ENCODE measurements at regions not wholly inside any gene's neighbourhood (a gene's known extent, or its start where the extent isn't known, plus 50 kb on each side); places are given as distances from the start of the nearest gene placed in this dataset.

GRCh38 chrX:151825007-151825406, 87.7 kb upstream of the MAGEA4 start:
- no peak overlapping the region for H3K27ac ChIP-seq (ENCODE audit: low read length)
- CTCF ChIA-PET = no interaction called here

DNA sequence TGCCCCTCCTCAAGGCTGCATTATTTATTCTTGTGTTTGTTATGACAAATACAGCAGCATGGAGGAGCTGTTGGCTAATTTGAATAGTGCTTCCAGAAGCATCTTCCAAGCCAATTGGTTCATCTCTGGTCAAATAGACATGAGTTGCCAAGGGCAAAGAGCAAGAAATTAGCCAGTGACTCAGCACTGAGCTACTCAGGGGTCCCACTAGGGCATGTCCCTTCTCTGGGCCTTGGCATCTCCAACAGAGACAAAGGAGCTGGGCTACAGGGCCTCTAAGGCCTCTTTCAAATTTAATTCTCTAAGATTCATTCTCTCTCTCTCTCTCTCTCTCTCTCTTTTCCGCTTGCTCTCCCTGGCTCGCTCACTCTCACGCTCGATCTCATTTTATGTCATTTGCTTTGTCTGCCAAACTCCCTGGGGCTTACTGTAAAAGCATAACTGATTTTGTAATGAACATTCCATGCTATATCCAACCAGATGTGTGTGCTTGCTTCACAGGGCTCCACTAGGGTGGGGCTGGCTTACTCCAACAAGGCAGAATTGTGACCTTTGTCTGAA, 86.7 kb upstream of the MAGEA4 start:
- ATAC-seq (no peak), DNase-seq (peak; percentile 22)
- H3K79me2 ChIP-seq (ENCODE audit: low read length) = no peaks in the 10 kb centered on the region
- H3F3A ChIP-seq (ENCODE audit: low read length, unreplicated experiment) = no peaks in the 10 kb centered on the region
- no peak overlapping the region for H2AFZ ChIP-seq (ENCODE audit: low read length)
- BruUV-seq (replicated peaks) = no TSS peak
- no peaks in the 10 kb centered on the region for H3K27me3 ChIP-seq (ENCODE audit: low read length)
- intact Hi-C loops (cut with micrococcal nuclease) = no loop called here
- no peaks in the 10 kb centered on the region for H4K20me1 ChIP-seq (ENCODE audit: low read length)
- no peaks in the 10 kb centered on the region for H3K9me3 ChIP-seq (ENCODE audit: low read length)
- no peaks in the 10 kb centered on the region for H3K4me1 ChIP-seq (ENCODE audit: insufficient read depth, low read length)
- H3K27ac ChIP-seq (ENCODE audit: low read length) = no peak overlapping the region
- CTCF ChIA-PET = no interaction called here
- H3K4me2 ChIP-seq (ENCODE audit: low read length) = no peak overlapping the region
- no peaks in the 10 kb centered on the region for H3K9me2 ChIP-seq (replicated peaks; ENCODE audit: low read length)
- no peak overlapping the region for H3K9ac ChIP-seq (ENCODE audit: low read length)
- TF ChIP-seq EZH2 (IDR thresholded peaks at IDR 0.05; ENCODE audit: low read length, unreplicated experiment) (no peak), EZH2phosphoT487 (IDR thresholded peaks at IDR 0.05; ENCODE audit: borderline replicate concordance, low read length) (no peak)
- TF ChIP-seq, protein P1, sequence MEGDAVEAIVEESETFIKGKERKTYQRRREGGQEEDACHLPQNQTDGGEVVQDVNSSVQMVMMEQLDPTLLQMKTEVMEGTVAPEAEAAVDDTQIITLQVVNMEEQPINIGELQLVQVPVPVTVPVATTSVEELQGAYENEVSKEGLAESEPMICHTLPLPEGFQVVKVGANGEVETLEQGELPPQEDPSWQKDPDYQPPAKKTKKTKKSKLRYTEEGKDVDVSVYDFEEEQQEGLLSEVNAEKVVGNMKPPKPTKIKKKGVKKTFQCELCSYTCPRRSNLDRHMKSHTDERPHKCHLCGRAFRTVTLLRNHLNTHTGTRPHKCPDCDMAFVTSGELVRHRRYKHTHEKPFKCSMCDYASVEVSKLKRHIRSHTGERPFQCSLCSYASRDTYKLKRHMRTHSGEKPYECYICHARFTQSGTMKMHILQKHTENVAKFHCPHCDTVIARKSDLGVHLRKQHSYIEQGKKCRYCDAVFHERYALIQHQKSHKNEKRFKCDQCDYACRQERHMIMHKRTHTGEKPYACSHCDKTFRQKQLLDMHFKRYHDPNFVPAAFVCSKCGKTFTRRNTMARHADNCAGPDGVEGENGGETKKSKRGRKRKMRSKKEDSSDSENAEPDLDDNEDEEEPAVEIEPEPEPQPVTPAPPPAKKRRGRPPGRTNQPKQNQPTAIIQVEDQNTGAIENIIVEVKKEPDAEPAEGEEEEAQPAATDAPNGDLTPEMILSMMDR (conservative IDR thresholded peaks at IDR 0.05; ENCODE audit: low read depth, low read length) = no peak
- no peak overlapping the region for H3K4me3 ChIP-seq (ENCODE audit: low read length)
- POLR2A ChIA-PET (ENCODE audit: unreplicated experiment) = no interaction called here
- H3K36me3 ChIP-seq (ENCODE audit: low read depth, low read length) = no peaks in the 10 kb centered on the region

More at GRCh38 chrX:151825007-151825406, 87.7 kb upstream of the MAGEA4 start:
- no TSS peak for BruUV-seq (replicated peaks)
- H3K27me3 ChIP-seq (ENCODE audit: low read length) = no peaks in the 10 kb centered on the region
- TF ChIP-seq, protein P1 (conservative IDR thresholded peaks at IDR 0.05; ENCODE audit: low read depth, low read length) = no peak
- TF ChIP-seq EZH2 (IDR thresholded peaks at IDR 0.05; ENCODE audit: low read length, unreplicated experiment) = no peak
- no peak for TF ChIP-seq EZH2phosphoT487 (IDR thresholded peaks at IDR 0.05; ENCODE audit: borderline replicate concordance, low read length)
- POLR2A ChIA-PET (ENCODE audit: unreplicated experiment) = no interaction called here
- H3K4me2 ChIP-seq (ENCODE audit: low read length) = no peak overlapping the region
- H3K36me3 ChIP-seq (ENCODE audit: low read depth, low read length) = no peaks in the 10 kb centered on the region
- H3K4me3 ChIP-seq (ENCODE audit: low read length) = no peak overlapping the region
- no peaks in the 10 kb centered on the region for H3K79me2 ChIP-seq (ENCODE audit: low read length)
- no peaks in the 10 kb centered on the region for H3K9me3 ChIP-seq (ENCODE audit: low read length)
- DNase-seq = no peak
- intact Hi-C loops (cut with micrococcal nuclease) = no loop called here
- H2AFZ ChIP-seq (ENCODE audit: low read length) = no peak overlapping the region
- H3F3A ChIP-seq (ENCODE audit: low read length, unreplicated experiment) = no peaks in the 10 kb centered on the region
- H3K9me2 ChIP-seq (replicated peaks; ENCODE audit: low read length) = no peaks in the 10 kb centered on the region
- no peaks in the 10 kb centered on the region for H3K4me1 ChIP-seq (ENCODE audit: insufficient read depth, low read length)
- ATAC-seq = no peak
- H4K20me1 ChIP-seq (ENCODE audit: low read length) = no peaks in the 10 kb centered on the region
- H3K9ac ChIP-seq (ENCODE audit: low read length) = no peak overlapping the region

- no peaks in the 10 kb centered on the region for H3K79me2 ChIP-seq (ENCODE audit: low read length)
- POLR2A ChIA-PET (ENCODE audit: unreplicated experiment) = no interaction called here
- no peak for DNase-seq
- CTCF ChIA-PET = no interaction called here
- H3K36me3 ChIP-seq (ENCODE audit: low read depth, low read length) = no peaks in the 10 kb centered on the region
- H3K4me1 ChIP-seq (ENCODE audit: insufficient read depth, low read length) = no peaks in the 10 kb centered on the region
- no peaks in the 10 kb centered on the region for H3K27me3 ChIP-seq (ENCODE audit: low read length)
- H3K9me2 ChIP-seq (replicated peaks; ENCODE audit: low read length) = no peaks in the 10 kb centered on the region
- no peak overlapping the region for H3K4me3 ChIP-seq (ENCODE audit: low read length)
- H4K20me1 ChIP-seq (ENCODE audit: low read length) = no peaks in the 10 kb centered on the region
- intact Hi-C loops (cut with micrococcal nuclease) = no loop called here
- no peak overlapping the region for H3K9ac ChIP-seq (ENCODE audit: low read length)
- no TSS peak for BruUV-seq (replicated peaks)
- H3K9me3 ChIP-seq (ENCODE audit: low read length) = no peaks in the 10 kb centered on the region
- H3K27ac ChIP-seq (ENCODE audit: low read length) = no peak overlapping the region
- TF ChIP-seq, protein P1 (conservative IDR thresholded peaks at IDR 0.05; ENCODE audit: low read depth, low read length) = no peak
- TF ChIP-seq EZH2phosphoT487 (IDR thresholded peaks at IDR 0.05; ENCODE audit: borderline replicate concordance, low read length) = no peak
- no peak for TF ChIP-seq EZH2 (IDR thresholded peaks at IDR 0.05; ENCODE audit: low read length, unreplicated experiment)
- H2AFZ ChIP-seq (ENCODE audit: low read length) = no peak overlapping the region
- H3K4me2 ChIP-seq (ENCODE audit: low read length) = no peak overlapping the region
- no peak for ATAC-seq
- H3F3A ChIP-seq (ENCODE audit: low read length, unreplicated experiment) = no peaks in the 10 kb centered on the region
Observed at GRCh38 chrX:151828439-151829080, 84.1 kb upstream of the MAGEA4 start.
